ENCODE measurements at regions not wholly inside any gene's neighbourhood (a gene's known extent, or its start where the extent isn't known, plus 50 kb on each side); places are given as distances from the start of the nearest gene placed in this dataset.

GRCh38 chr2:14560716-14561115 lies 71.8 kb upstream of the LRATD1 start:
- TF ChIP-seq CTCF (IDR thresholded peaks at IDR 0.05), result no peak
- TF ChIP-seq POLR2AphosphoS5 (IDR thresholded peaks at IDR 0.05; ENCODE audit: low read depth, low read length), result no peak
- TF ChIP-seq, protein P1, sequence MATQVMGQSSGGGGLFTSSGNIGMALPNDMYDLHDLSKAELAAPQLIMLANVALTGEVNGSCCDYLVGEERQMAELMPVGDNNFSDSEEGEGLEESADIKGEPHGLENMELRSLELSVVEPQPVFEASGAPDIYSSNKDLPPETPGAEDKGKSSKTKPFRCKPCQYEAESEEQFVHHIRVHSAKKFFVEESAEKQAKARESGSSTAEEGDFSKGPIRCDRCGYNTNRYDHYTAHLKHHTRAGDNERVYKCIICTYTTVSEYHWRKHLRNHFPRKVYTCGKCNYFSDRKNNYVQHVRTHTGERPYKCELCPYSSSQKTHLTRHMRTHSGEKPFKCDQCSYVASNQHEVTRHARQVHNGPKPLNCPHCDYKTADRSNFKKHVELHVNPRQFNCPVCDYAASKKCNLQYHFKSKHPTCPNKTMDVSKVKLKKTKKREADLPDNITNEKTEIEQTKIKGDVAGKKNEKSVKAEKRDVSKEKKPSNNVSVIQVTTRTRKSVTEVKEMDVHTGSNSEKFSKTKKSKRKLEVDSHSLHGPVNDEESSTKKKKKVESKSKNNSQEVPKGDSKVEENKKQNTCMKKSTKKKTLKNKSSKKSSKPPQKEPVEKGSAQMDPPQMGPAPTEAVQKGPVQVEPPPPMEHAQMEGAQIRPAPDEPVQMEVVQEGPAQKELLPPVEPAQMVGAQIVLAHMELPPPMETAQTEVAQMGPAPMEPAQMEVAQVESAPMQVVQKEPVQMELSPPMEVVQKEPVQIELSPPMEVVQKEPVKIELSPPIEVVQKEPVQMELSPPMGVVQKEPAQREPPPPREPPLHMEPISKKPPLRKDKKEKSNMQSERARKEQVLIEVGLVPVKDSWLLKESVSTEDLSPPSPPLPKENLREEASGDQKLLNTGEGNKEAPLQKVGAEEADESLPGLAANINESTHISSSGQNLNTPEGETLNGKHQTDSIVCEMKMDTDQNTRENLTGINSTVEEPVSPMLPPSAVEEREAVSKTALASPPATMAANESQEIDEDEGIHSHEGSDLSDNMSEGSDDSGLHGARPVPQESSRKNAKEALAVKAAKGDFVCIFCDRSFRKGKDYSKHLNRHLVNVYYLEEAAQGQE (IDR thresholded peaks at IDR 0.05; ENCODE audit: insufficient read depth in 1 of 2, low read depth in 2 of 2, low read length in 1 of 2), result no peak
- TF ChIP-seq TCF7L2 (IDR thresholded peaks at IDR 0.05; ENCODE audit: low read depth, low read length), result no peak

Measured in Panc1 (cell line).